Central memory CD8-positive, alpha-beta T cell (primary cell): ENCODE measurements at regions not wholly inside any gene's neighbourhood (a gene's known extent, or its start where the extent isn't known, plus 50 kb on each side); places are given as distances from the start of the nearest gene placed in this dataset.
"Not testable (repeated sequence)": the region's sequence is repeated elsewhere in the genome, so short reads cannot be mapped to it uniquely, and the experiment has no call there.

ENCODE experiments used
- ATAC-seq: fragments of 150-1000 bp; cut with Tn5 transposase; replicated peaks from 2 replicates; pipeline ENCODE4 v1.10.0; 2022; ENCODE audit warnings: mild to moderate bottlenecking, moderate FRiP score, moderate number of reproducible peaks; ENCODE audit not compliant: poor library complexity, severe bottlenecking; ENCODE audit errors: extremely low read depth
- DNase-seq, 2 donors: peaks; one replicate each; pipeline ENCODE4 v3.0.0; 2021; ENCODE audit warnings: low spot score in 2 of 2
- H3K27ac Mint-ChIP-seq: one replicate; pipeline ENCODE4 v1.8.0; 2022; ENCODE audit warnings: low read depth, mild to moderate bottlenecking, moderate library complexity, mixed read lengths
- H3K27me3 Mint-ChIP-seq: one replicate; pipeline ENCODE4 v1.8.0; 2022; ENCODE audit warnings: mixed read lengths
- H3K36me3 Mint-ChIP-seq: one replicate; pipeline ENCODE4 v1.8.0; 2022; ENCODE audit warnings: mild to moderate bottlenecking, moderate library complexity, mixed read lengths; ENCODE audit not compliant: insufficient read depth
- H3K4me1 Mint-ChIP-seq: one replicate; pipeline ENCODE4 v1.8.0; 2022; ENCODE audit warnings: mixed read lengths
- H3K4me3 Mint-ChIP-seq: one replicate; pipeline ENCODE4 v1.8.0; 2022; ENCODE audit warnings: mild to moderate bottlenecking, moderate library complexity, mixed read lengths
- H3K9me3 Mint-ChIP-seq: one replicate; pipeline ENCODE4 v1.8.0; 2022; ENCODE audit warnings: mixed read lengths

DNA sequence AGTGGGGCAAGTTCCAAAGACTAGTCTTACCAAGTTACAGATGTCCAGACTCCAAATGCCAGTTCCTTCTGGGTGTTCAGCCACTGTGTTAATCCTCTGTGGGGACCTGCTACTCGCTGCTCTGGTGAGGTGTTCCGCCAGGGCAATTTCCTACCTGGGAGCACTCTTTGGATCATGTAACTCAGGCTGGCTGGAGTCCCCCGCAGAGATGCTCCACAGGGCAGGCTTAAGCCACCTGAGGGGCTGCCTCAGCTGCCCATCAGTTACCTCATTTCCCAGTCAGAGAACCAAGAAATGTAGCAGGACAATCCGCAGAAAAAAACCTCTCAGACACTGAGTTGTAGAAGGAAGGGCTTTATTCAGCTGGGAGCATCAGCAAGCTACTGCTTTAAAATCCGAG lies 133.8 kb downstream of the ZNF737 start:
- Mint-ChIP-seq H3K27me3 (no peaks in the 10 kb centered on the region), H3K9me3 (no peaks in the 10 kb centered on the region), H3K27ac (no peak overlapping the region), H3K4me3 (no peak overlapping the region), H3K4me1 (no peaks in the 10 kb centered on the region), H3K36me3 (peaks cover 3% of the 10 kb centered on the region)
- ATAC-seq (no peak), DNase-seq (no peak)

DNA sequence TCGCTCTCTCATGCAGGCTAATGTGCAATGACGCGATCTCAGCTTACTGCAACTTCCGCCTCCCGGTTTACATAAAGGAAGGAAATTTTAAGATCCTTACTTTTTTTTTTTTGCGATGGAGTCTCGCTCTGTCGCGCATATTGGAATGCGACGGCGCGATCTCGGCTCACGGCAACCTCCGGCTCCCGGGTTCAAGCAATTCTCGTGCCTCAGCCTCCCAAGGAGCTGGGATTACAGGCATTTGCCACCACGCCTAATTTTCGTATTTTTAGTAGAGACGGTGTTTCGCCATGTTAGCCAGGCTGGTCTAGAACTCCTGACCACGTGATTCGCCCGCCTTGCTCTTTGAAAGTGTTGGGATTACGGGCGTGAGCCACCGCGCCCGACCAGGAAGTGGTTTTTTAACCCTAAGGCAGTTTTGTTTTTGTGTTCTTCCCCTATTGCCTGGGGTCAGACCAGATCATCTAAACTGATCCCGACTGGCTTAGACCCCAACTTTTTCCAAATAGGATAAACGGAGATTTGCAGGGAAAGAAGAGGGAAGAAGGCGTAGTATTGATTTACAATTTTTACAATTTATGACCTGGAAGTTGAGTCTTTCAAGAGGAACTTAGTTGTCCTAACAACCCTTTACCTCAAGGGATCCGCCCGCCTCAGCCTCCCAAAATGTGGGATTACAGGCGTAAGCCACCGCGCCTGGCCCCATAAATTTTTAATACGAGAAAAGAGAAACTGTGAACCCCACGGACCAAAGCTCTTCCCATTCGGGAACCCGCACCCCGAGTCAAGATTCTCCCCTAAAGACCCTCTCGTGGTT lies 142.0 kb downstream of the ZNF737 start:
- Mint-ChIP-seq H3K36me3 (peaks cover 16% of the 10 kb centered on the region), H3K4me1 (no peaks in the 10 kb centered on the region), H3K4me3 (peak overlapping the region; percentile 94), H3K27me3 (no peaks in the 10 kb centered on the region), H3K9me3 (no peaks in the 10 kb centered on the region), H3K27ac (peak overlapping the region; percentile 89)
- ATAC-seq (no peak), DNase-seq (no peak)

DNA sequence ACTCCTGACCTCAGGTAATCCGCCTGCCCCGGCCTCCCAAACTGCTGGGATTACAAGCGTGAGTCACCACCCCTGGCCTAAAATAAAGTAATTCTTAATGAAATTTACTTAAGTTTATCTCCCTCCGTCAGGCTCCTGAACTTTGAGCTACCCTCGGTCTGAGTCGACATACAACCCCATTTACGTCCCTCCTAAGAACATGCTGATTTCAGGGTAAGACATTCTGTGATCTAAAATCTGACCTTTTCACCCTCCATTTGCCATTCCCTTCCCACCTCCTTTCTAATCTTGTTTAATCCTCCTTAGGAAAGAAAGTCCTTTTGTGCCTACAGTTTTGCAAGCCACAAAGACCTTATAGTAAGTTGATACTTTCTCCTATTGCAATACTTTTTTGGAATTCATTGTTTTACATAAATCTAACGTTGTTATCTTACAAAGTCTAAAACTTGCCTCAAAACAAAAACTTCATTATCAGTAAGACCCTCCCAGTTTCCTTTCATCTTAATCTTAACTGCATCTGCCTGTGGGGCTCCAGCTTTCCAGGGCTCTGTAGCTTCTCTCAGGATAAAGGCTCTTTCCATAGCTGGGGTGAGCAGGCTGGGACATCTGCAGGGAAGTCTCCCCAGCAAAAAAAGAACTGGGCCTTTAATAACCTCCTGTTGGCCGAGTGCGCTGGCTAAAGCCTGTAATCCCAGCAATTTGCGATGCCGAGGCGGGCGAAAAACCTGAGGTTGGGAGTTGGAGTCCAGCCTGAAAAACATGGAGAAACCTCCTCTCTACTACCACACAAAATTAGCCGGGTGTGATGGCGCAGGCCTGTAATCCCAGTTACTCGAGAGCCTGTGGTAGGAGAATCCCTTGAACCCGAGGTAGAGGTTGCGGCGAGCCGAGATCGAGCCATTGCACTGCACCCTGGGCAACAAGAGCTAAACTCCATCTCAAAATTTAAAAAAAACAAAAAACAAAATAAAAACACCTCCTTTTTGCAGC lies 143.1 kb downstream of the ZNF737 start:
- Mint-ChIP-seq H3K4me1 (no peaks in the 10 kb centered on the region), H3K4me3 (no peak overlapping the region), H3K9me3 (no peaks in the 10 kb centered on the region), H3K27ac (no peak overlapping the region), H3K36me3 (peaks cover 14% of the 10 kb centered on the region), H3K27me3 (no peaks in the 10 kb centered on the region)
- ATAC-seq = no peak
- no peak for DNase-seq

- Mint-ChIP-seq H3K27ac (no peak overlapping the region), H3K9me3 (no peaks in the 10 kb centered on the region), H3K4me1 (no peaks in the 10 kb centered on the region), H3K27me3 (no peaks in the 10 kb centered on the region), H3K36me3 (peaks cover 3% of the 10 kb centered on the region), H3K4me3 (no peak overlapping the region)
- ATAC-seq (no peak), DNase-seq (no peak)
These were observed 148.9 kb downstream of the ZNF737 start for GRCh38 chr19:20416661-20417060.

DNA sequence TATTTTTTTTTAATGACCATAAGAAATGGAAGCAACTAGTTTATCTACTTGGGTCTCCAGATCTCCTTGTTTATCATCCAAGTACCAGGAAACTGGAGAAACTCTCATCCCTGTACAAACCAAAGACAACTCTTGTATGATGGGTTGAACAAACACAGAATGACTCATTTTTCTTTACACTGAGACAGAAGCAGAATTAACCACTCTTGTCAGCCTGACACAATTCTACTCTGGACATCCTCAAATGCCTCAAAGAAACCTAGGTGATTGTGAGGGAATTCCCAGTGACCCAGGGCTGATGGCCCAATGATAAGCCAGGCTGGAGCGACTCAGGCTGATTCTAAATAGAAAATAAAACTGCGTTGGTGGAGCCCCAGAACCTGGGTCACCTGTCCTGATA lies 151.5 kb downstream of the ZNF737 start:
- ATAC-seq (no peak), DNase-seq (no peak)
- H3K4me3 Mint-ChIP-seq = no peak overlapping the region
- H3K4me1 Mint-ChIP-seq = no peaks in the 10 kb centered on the region
- H3K27ac Mint-ChIP-seq = no peak overlapping the region
- H3K27me3 Mint-ChIP-seq = no peaks in the 10 kb centered on the region
- peaks cover 7% of the 10 kb centered on the region for H3K36me3 Mint-ChIP-seq
- H3K9me3 Mint-ChIP-seq = no peaks in the 10 kb centered on the region

GRCh38 chr19:20413705-20414104 lies 151.9 kb downstream of the ZNF737 start:
- H3K4me1 Mint-ChIP-seq = no peaks in the 10 kb centered on the region

GRCh38 chr19:20412846-20413245 lies 152.7 kb downstream of the ZNF737 start:
- Mint-ChIP-seq H3K9me3 (no peaks in the 10 kb centered on the region), H3K4me3 (no peak overlapping the region), H3K27ac (no peak overlapping the region), H3K4me1 (no peaks in the 10 kb centered on the region), H3K36me3 (peaks cover 5% of the 10 kb centered on the region), H3K27me3 (no peaks in the 10 kb centered on the region)
- ATAC-seq = no peak
- no peak for DNase-seq

More at GRCh38 chr19:20413705-20414104, 151.9 kb downstream of the ZNF737 start:
- Mint-ChIP-seq H3K27ac (no peak overlapping the region), H3K9me3 (no peaks in the 10 kb centered on the region), H3K4me3 (no peak overlapping the region), H3K27me3 (no peaks in the 10 kb centered on the region), H3K36me3 (peaks cover 5% of the 10 kb centered on the region)
- DNase-seq = no peak
- no peak for ATAC-seq

DNA sequence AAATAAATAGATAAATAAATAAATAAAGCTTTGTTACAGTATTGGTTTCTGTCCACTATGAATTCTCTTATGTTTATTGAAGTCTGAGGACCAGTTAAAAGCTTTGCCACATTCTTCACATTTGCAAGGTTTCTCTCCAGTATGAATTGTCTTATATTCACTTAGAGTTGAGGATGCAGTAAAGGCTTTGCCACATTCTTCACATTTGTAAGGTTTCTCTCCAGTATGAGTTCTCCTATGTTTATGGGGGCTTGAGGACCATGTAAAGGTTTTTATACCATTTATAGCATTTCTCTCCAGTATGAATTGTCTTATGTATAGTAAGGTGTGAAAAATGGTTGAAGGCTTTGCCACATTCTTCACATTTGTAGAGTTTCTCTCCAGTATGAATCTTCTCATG lies 168.3 kb downstream of the ZNF737 start:
- no peaks in the 10 kb centered on the region for H3K27me3 Mint-ChIP-seq
- ATAC-seq (no peak), DNase-seq (no peak)
- H3K4me1 Mint-ChIP-seq = no peaks in the 10 kb centered on the region
- H3K9me3 Mint-ChIP-seq = peaks cover 17% of the 10 kb centered on the region
- no peak overlapping the region for H3K27ac Mint-ChIP-seq
- H3K4me3 Mint-ChIP-seq = no peak overlapping the region
- peaks cover 2% of the 10 kb centered on the region for H3K36me3 Mint-ChIP-seq

DNA sequence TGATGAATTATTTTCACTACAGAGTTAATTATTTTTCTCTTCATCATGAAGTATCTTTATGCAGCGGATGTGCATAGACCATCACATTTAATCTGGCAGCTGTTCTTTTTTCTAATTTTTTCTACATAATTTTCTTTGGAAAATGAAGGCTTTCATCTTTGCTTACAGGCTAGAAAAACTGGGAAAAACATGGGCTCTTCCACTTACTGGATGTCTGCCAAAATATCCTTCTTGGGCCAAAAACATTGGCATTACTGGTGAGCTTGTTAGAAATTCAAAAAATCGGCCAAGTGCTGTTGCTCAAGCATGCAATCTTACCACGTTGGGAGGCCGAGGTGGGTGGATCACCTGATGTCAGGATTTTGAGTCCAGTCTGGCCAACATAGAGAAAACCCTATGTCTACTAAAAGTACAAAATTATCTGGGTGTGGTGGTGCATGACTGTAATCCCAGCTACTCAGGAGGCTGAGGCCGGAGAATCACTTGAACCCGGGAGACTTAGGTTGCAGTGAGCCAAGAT lies 176.8 kb downstream of the ZNF737 start:
- Mint-ChIP-seq H3K36me3 (no peaks in the 10 kb centered on the region), H3K27ac (no peak overlapping the region), H3K4me1 (no peaks in the 10 kb centered on the region), H3K9me3 (peaks cover 4% of the 10 kb centered on the region), H3K4me3 (no peak overlapping the region), H3K27me3 (no peaks in the 10 kb centered on the region)
- ATAC-seq (no peak), DNase-seq (no peak)

GRCh38 chr19:20385061-20385460 lies 180.5 kb downstream of the ZNF737 start:
- H3K27me3 Mint-ChIP-seq = no peaks in the 10 kb centered on the region
- no peaks in the 10 kb centered on the region for H3K4me1 Mint-ChIP-seq
- no peak overlapping the region for H3K27ac Mint-ChIP-seq
- DNase-seq (no peak), ATAC-seq (no peak)
- peaks cover 9% of the 10 kb centered on the region for H3K9me3 Mint-ChIP-seq
- H3K36me3 Mint-ChIP-seq = no peaks in the 10 kb centered on the region
- H3K4me3 Mint-ChIP-seq = no peak overlapping the region

DNA sequence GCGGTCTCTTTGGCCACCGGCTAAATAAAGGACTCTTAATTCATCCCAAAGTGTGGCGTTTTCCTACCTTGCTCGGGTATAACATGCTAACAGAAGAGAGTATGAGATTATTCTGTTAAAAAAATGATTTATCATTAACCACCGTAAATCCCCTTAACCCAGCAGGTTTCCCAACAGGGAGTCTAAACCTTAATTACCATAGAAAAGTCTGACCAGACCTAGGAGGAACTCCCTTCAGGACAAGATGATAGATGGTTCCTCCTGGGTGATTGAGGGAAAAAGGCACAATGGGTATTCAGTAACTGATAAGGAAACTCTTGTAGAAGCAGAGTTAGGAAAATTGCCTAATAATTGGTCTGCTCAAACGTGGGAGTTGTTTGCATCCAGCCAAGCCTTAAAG lies 193.7 kb downstream of the ZNF737 start:
- peaks cover 6% of the 10 kb centered on the region for H3K9me3 Mint-ChIP-seq
- H3K4me1 Mint-ChIP-seq = no peaks in the 10 kb centered on the region
- no peaks in the 10 kb centered on the region for H3K27me3 Mint-ChIP-seq
- H3K36me3 Mint-ChIP-seq = peaks cover 4% of the 10 kb centered on the region
- no peak for ATAC-seq
- H3K4me3 Mint-ChIP-seq = no peak overlapping the region
- DNase-seq = no peak
- no peak overlapping the region for H3K27ac Mint-ChIP-seq

DNA sequence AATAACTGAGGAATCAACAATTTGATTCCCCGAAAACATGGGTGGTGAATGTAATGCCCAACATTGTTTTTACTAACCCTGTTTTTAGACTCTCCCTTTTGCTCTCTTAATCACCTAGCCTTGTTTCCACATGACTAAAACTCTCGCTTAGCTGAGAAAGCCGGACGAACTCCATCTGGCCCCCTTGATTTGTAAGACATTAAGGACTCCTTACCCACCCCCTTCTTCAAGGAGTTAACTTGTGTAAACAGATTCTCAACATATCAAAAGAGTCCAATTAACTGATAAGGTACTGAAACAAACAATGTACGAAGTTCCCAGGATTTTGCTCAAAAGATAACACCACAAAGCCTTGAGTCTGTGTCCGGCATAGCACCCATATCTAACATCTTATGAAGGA lies 194.3 kb downstream of the ZNF737 start:
- H3K9me3 Mint-ChIP-seq, H3K36me3 Mint-ChIP-seq, H3K27ac Mint-ChIP-seq, ATAC-seq, H3K27me3 Mint-ChIP-seq, H3K4me1 Mint-ChIP-seq, DNase-seq, H3K4me3 Mint-ChIP-seq: not testable (repeated sequence)
